PC-9 (cell line): ENCODE measurements at regions not wholly inside any gene's neighbourhood (a gene's known extent, or its start where the extent isn't known, plus 50 kb on each side); places are given as distances from the start of the nearest gene placed in this dataset.

Experiments
- BruUV-seq: library from RNA; stranded (reverse); fragments of 400-500 nt; replicated peaks from 2 replicates; lab custom pipeline; 2021; lab: Mats Ljungman, UMichigan
- CTCF ChIA-PET: fragments of 300-600 bp; sonication (Branson Sonifier 250); formaldehyde crosslinking; loops from one replicate; lab custom pipeline; 2022; ENCODE audit warnings: antibody characterized with exemption; lab: Charles Lee
- POLR2A ChIA-PET: fragments of 300-600 bp; sonication (Branson Sonifier 250); formaldehyde crosslinking; loops from one replicate; lab custom pipeline; 2022; ENCODE audit warnings: antibody characterized with exemption; ENCODE audit not compliant: unreplicated experiment; lab: Charles Lee
- DNase-seq, 2 experiments: peaks; one replicate each; pipeline versions ENCODE4 v3.0.0 to v3.0.0-alpha.2; 2015 to 2022; ENCODE audit warnings: mixed read lengths in 1 of 2
- H2AFZ ChIP-seq: fragments of 200-600 bp; sonication (generic); 2 replicates; pipeline ENCODE4 v1.8.1; 2017; ENCODE audit warnings: antibody characterized with exemption
- H3F3A ChIP-seq: fragments of 200-600 bp; sonication (generic); 2 replicates; pipeline ENCODE4 v1.8.1; 2017; ENCODE audit warnings: antibody characterized with exemption, mild to moderate bottlenecking, low read depth; ENCODE audit not compliant: insufficient read depth
- H3K27ac ChIP-seq: fragments of 200-600 bp; sonication (generic); 2 replicates; pipeline ENCODE4 v1.6.1; 2016; ENCODE audit warnings: mixed run types
- H3K27me3 ChIP-seq: fragments of 200-600 bp; sonication (generic); 2 replicates; pipeline ENCODE4 v1.6.1; 2016; ENCODE audit warnings: low read depth, mixed run types; ENCODE audit not compliant: insufficient read depth
- H3K36me3 ChIP-seq: fragments of 200-600 bp; sonication (generic); 2 replicates; pipeline ENCODE4 v1.6.1; 2016; ENCODE audit warnings: low read depth, mixed run types
- H3K4me1 ChIP-seq: fragments of 200-600 bp; sonication (generic); replicated peaks from 2 replicates; pipeline ENCODE4 v1.6.1; 2016; ENCODE audit warnings: mixed run types; ENCODE audit not compliant: insufficient read depth
- H3K4me2 ChIP-seq: fragments of 200-600 bp; sonication (generic); 2 replicates; pipeline ENCODE4 v1.6.1; 2017; ENCODE audit warnings: mixed run types
- H3K4me3 ChIP-seq: fragments of 200-600 bp; sonication (generic); 2 replicates; pipeline ENCODE4 v1.6.1; 2016; ENCODE audit warnings: mixed run types
- H3K79me2 ChIP-seq: fragments of 200-600 bp; sonication (generic); 2 replicates; pipeline ENCODE4 v1.6.1; 2017; ENCODE audit warnings: low read depth, mixed run types
- H3K9me2 ChIP-seq: fragments of 200-600 bp; sonication (generic); 2 replicates; pipeline ENCODE4 v1.8.1; 2017; ENCODE audit warnings: mild to moderate bottlenecking; ENCODE audit not compliant: insufficient read depth
- H3K9me3 ChIP-seq: fragments of 200-600 bp; sonication (generic); 2 replicates; pipeline ENCODE4 v1.8.1; 2016; ENCODE audit warnings: low read depth; ENCODE audit not compliant: insufficient read depth
- H4K20me1 ChIP-seq: fragments of 200-600 bp; sonication (generic); 2 replicates; pipeline ENCODE4 v1.8.1; 2017; ENCODE audit not compliant: insufficient read depth
- CTCF ChIP-seq: fragments of 200-600 bp; sonication (generic); conservative IDR thresholded peaks from 2 replicates; pipeline ENCODE4 v1.6.1; 2017; ENCODE audit warnings: mixed run types, antibody characterized with exemption, mild to moderate bottlenecking, moderate library complexity
- EZH2 ChIP-seq: fragments of 200-600 bp; sonication (generic); IDR thresholded peaks from 2 replicates; pipeline ENCODE4 v1.8.0; 2017; ENCODE audit warnings: antibody characterized with exemption, low read depth
- intact Hi-C: fragments of 100-400 bp; cut with micrococcal nuclease; formaldehyde crosslinking; loops from one replicate; pipeline ENCODE4 v1.10.0; 2022; ENCODE audit not compliant: unreplicated experiment

GRCh38 chr16:64751906-64752305, 370.0 kb downstream of the CDH11 start:
- H3K4me2 ChIP-seq: no peak overlapping the region
- no peaks in the 10 kb centered on the region; the same call in 1 of the 2 replicates for H3K9me3 ChIP-seq
- H3K27ac ChIP-seq: no peak overlapping the region
- H3F3A ChIP-seq: no peaks in the 10 kb centered on the region
- intact Hi-C loops: no loop called here
- no peaks in the 10 kb centered on the region for H3K9me2 ChIP-seq
- no peak overlapping the region for H3K4me3 ChIP-seq
- H3K4me1 ChIP-seq: no peaks in the 10 kb centered on the region
- H4K20me1 ChIP-seq: no peaks in the 10 kb centered on the region
- peaks cover 16% of the 10 kb centered on the region for H3K27me3 ChIP-seq
- H3K36me3 ChIP-seq: no peaks in the 10 kb centered on the region
- DNase-seq: no peak
- CTCF ChIA-PET: no interaction called here
- TF ChIP-seq CTCF (no peak), EZH2 (no peak)
- no peak overlapping the region for H2AFZ ChIP-seq
- POLR2A ChIA-PET: no interaction called here
- no TSS peak for BruUV-seq
- no peaks in the 10 kb centered on the region for H3K79me2 ChIP-seq

GRCh38 chr16:64749346-64749745, 372.5 kb downstream of the CDH11 start:
- H3K9me2 ChIP-seq: no peaks in the 10 kb centered on the region
- H3K27me3 ChIP-seq: peaks cover 7% of the 10 kb centered on the region
- H3K4me1 ChIP-seq: no peaks in the 10 kb centered on the region
- no peak overlapping the region for H3K4me3 ChIP-seq
- no peaks in the 10 kb centered on the region for H4K20me1 ChIP-seq
- H2AFZ ChIP-seq: no peak overlapping the region
- no peak for DNase-seq
- intact Hi-C loops: no loop called here
- no peaks in the 10 kb centered on the region for H3K79me2 ChIP-seq
- H3K9me3 ChIP-seq: no peaks in the 10 kb centered on the region; the same call in 1 of the 2 replicates
- no peak overlapping the region for H3K4me2 ChIP-seq
- H3K27ac ChIP-seq: no peak overlapping the region
- BruUV-seq: no TSS peak
- TF ChIP-seq EZH2 (no peak), CTCF (no peak)
- ChIA-PET POLR2A (no interaction called here), CTCF (no interaction called here)
- H3K36me3 ChIP-seq: no peaks in the 10 kb centered on the region
- H3F3A ChIP-seq: no peaks in the 10 kb centered on the region

- H3K9me3 ChIP-seq: no peaks in the 10 kb centered on the region; the same call in 1 of the 2 replicates
- intact Hi-C loops: no loop called here
- no peak overlapping the region for H3K4me2 ChIP-seq
- no peaks in the 10 kb centered on the region for H3F3A ChIP-seq
- no peaks in the 10 kb centered on the region for H3K27me3 ChIP-seq
- no peak overlapping the region for H2AFZ ChIP-seq
- no peaks in the 10 kb centered on the region for H3K4me1 ChIP-seq
- H3K36me3 ChIP-seq: no peaks in the 10 kb centered on the region
- H3K4me3 ChIP-seq: no peak overlapping the region
- no peaks in the 10 kb centered on the region for H4K20me1 ChIP-seq
- TF ChIP-seq CTCF: no peak
- no peak for TF ChIP-seq EZH2
- ChIA-PET CTCF (no interaction called here), POLR2A (interaction anchor here (0.6 kb wide), 1 partner anchor 359 kb away, joined by 6 read pairs; no protein-coding TSS in a partner anchor)
- no peaks in the 10 kb centered on the region for H3K79me2 ChIP-seq
- no peak for DNase-seq
- no peak overlapping the region for H3K27ac ChIP-seq
- no TSS peak for BruUV-seq
- no peaks in the 10 kb centered on the region for H3K9me2 ChIP-seq
Measured at GRCh38 chr16:64745258-64745930, 376.5 kb downstream of the CDH11 start.
